ENCODE measurements at regions not wholly inside any gene's neighbourhood (a gene's known extent, or its start where the extent isn't known, plus 50 kb on each side); places are given as distances from the start of the nearest gene placed in this dataset.
"Not testable (repeated sequence)": the region's sequence is repeated elsewhere in the genome, so short reads cannot be mapped to it uniquely, and the experiment has no call there.

DNA sequence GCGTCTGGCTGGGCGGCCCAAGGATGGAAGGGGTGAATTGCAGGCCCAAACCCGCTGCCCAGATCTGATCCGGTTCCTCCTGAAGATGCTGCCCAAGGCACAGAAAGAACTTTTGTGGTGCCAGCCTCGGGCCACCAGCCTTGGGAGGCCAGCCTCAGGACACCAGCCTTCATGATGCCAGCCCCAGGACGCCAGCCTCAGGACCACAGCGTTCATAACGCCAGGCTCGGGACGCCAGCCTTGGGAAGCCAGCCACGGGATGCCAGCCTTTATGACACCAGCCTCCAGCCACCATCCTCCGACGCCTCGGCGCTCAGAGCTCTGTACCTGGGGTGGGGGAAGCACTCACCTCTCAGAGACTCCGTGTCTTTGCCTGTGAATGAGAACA lies 107.8 kb downstream of the ADRA2C start:
- no peak overlapping the region for H2AFZ ChIP-seq (ENCODE audit: low read depth, low read length)
- H3K4me1 ChIP-seq (ENCODE audit: low read length) = no peaks in the 10 kb centered on the region
- no peaks in the 10 kb centered on the region for H3K9me3 ChIP-seq (ENCODE audit: insufficient read depth, low read length)
- no peaks in the 10 kb centered on the region for H3K36me3 ChIP-seq (replicated peaks; ENCODE audit: low read depth, low read length)
- H3K4me3 ChIP-seq (ENCODE audit: low read length) = no peak overlapping the region
- H3K9ac ChIP-seq (ENCODE audit: low read length) = no peak overlapping the region
- no peaks in the 10 kb centered on the region for H3K79me2 ChIP-seq (ENCODE audit: low read length)
- H3K4me2 ChIP-seq (ENCODE audit: low read length) = no peak overlapping the region
- H3K27ac ChIP-seq (ENCODE audit: low read length) = no peak overlapping the region
- no peaks in the 10 kb centered on the region for H4K20me1 ChIP-seq (ENCODE audit: insufficient read depth, low read length)
- TF ChIP-seq EZH2phosphoT487 (IDR thresholded peaks at IDR 0.05; ENCODE audit: low read depth) = no peak
- TF ChIP-seq CTCF (IDR thresholded peaks at IDR 0.05; ENCODE audit: low read depth, low read length) = no peak
- peaks cover 15% of the 10 kb centered on the region for H3K27me3 ChIP-seq (ENCODE audit: low read depth, low read length)

DNA sequence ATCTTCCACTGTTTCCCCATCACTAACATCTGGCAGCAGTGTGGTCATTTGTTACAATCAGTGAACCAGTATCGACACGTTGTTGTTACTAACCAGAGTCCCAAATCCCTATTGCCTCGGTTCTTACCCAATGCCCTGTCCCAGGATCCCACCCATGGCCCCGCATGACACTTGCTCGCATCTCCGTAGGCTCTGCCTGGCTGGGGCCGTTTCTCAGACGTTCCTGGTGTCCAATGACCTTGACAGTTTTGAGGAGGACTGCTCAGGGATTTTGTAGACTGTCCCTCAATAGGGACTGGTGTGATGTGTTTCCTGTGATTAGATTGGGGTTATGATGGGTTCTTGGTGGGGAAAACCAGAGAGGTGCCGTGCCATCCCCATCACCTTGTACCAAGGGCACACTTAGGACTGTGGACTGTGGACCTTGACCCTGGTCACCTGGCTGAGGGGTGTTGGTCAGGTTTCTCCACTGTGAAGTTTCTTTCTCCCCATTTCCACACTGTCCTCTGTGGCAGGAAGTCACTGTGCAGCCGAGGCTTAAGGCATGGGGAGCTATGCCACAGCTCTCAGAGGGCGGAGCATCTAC lies 108.4 kb downstream of the ADRA2C start:
- no peak overlapping the region for H3K9ac ChIP-seq (ENCODE audit: low read length)
- H3K9me3 ChIP-seq (ENCODE audit: insufficient read depth, low read length) = no peaks in the 10 kb centered on the region
- H3K4me3 ChIP-seq (ENCODE audit: low read length) = no peak overlapping the region
- H3K36me3 ChIP-seq (replicated peaks; ENCODE audit: low read depth, low read length) = no peaks in the 10 kb centered on the region
- TF ChIP-seq EZH2phosphoT487 (IDR thresholded peaks at IDR 0.05; ENCODE audit: low read depth) (no peak), CTCF (IDR thresholded peaks at IDR 0.05; ENCODE audit: low read depth, low read length) (no peak)
- no peaks in the 10 kb centered on the region for H3K79me2 ChIP-seq (ENCODE audit: low read length)
- H4K20me1 ChIP-seq (ENCODE audit: insufficient read depth, low read length) = no peaks in the 10 kb centered on the region
- no peak overlapping the region for H2AFZ ChIP-seq (ENCODE audit: low read depth, low read length)
- peaks cover 21% of the 10 kb centered on the region for H3K27me3 ChIP-seq (ENCODE audit: low read depth, low read length)
- H3K27ac ChIP-seq (ENCODE audit: low read length) = no peak overlapping the region
- H3K4me2 ChIP-seq (ENCODE audit: low read length) = no peak overlapping the region
- no peaks in the 10 kb centered on the region for H3K4me1 ChIP-seq (ENCODE audit: low read length)

DNA sequence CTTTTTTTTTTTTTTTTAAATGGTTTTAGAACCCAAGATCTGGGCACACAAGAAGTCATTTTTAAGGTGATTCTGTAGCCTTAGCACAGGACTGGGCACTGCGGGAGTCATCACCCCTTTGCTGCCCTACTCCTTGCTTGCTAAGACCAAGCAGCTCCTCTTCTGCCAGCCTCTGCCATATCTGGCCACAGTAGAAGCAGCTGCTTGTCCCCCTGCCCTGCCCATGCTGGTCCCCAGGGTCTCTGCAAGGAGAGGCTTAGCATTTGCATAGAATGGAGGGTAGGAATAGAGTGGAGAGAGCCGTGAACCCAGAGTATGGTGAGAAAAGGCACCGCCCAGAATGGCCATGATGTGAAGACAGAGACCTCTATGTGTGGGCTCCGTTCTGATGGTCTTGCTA lies 109.3 kb downstream of the ADRA2C start:
- no peaks in the 10 kb centered on the region for H3K79me2 ChIP-seq (ENCODE audit: low read length)

GRCh38 chr4:3876057-3876845 lies 110.1 kb downstream of the ADRA2C start:
- H3K36me3 ChIP-seq (replicated peaks; ENCODE audit: low read depth, low read length); H3K9me3 ChIP-seq (ENCODE audit: insufficient read depth, low read length); H3K9ac ChIP-seq (ENCODE audit: low read length); H4K20me1 ChIP-seq (ENCODE audit: insufficient read depth, low read length); H3K27ac ChIP-seq (ENCODE audit: low read length); H3K4me2 ChIP-seq (ENCODE audit: low read length); H3K79me2 ChIP-seq (ENCODE audit: low read length); H2AFZ ChIP-seq (ENCODE audit: low read depth, low read length); H3K4me3 ChIP-seq (ENCODE audit: low read length); H3K4me1 ChIP-seq (ENCODE audit: low read length): not testable (repeated sequence)
- peaks cover 21% of the 10 kb centered on the region for H3K27me3 ChIP-seq (ENCODE audit: low read depth, low read length)

More for the DNA sequence above, 109.3 kb downstream of the ADRA2C start:
- Histone ChIP-seq H2AFZ (ENCODE audit: low read depth, low read length) (no peak overlapping the region), H3K4me2 (ENCODE audit: low read length) (no peak overlapping the region), H4K20me1 (ENCODE audit: insufficient read depth, low read length) (no peaks in the 10 kb centered on the region), H3K27me3 (ENCODE audit: low read depth, low read length) (peaks cover 21% of the 10 kb centered on the region), H3K36me3 (replicated peaks; ENCODE audit: low read depth, low read length) (no peaks in the 10 kb centered on the region), H3K9ac (ENCODE audit: low read length) (no peak overlapping the region), H3K9me3 (ENCODE audit: insufficient read depth, low read length) (no peaks in the 10 kb centered on the region), H3K4me1 (ENCODE audit: low read length) (no peaks in the 10 kb centered on the region), H3K27ac (ENCODE audit: low read length) (no peak overlapping the region), H3K4me3 (ENCODE audit: low read length) (no peak overlapping the region)
- no peak for TF ChIP-seq CTCF (IDR thresholded peaks at IDR 0.05; ENCODE audit: low read depth, low read length)
- TF ChIP-seq EZH2phosphoT487 (IDR thresholded peaks at IDR 0.05; ENCODE audit: low read depth) = no peak

Measured in OCI-LY3 (cell line).